ENCODE measurements at regions not wholly inside any gene's neighbourhood (a gene's known extent, or its start where the extent isn't known, plus 50 kb on each side); places are given as distances from the start of the nearest gene placed in this dataset.

DNA sequence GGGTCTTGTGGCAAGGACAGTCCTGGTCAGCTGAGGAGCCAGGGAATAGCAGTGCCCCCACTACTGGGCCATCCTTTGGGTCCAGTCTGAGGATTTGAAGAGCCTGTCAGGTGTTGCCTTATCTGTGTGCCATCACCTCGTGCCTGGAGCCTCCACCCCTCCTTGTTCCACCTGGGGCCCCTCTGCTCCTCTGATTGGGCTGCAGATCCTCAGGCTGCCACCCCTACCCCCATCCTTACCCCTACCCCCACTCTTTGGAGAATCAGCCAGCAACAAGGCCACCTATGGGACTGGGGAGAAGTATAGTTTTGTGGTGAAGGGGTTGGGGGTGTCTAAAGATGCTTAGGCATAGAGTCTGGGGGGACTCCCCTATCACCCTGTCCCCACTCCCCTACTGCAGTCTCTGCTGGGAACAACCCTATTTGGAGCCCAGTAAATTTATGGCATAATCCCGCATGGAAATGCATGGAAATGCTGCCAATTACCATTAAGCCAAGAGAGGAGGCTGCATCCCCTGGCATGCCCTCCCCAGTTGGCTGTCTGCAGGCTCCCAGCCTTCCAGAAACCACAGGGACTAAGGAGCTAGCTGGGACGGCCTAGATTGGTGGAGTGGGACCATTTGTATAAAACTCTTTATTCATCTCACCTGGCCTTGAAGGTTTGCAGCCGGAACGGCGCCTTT is 142.7 kb upstream of the CSF3R start:
- 48 to 58% methylated on average over 5 to 6 of the region's 6 CpGs for WGBS, 2 donors
- Histone ChIP-seq H3K27ac (no peak overlapping the region), H3K4me3 (replicated peaks in 1 of 3) (no peak overlapping the region), H3K9me3 (no peaks in the 10 kb centered on the region), H3K27me3 (no peaks in the 10 kb centered on the region), H3K36me3 (no peaks in the 10 kb centered on the region), H3K4me1 (no peaks in the 10 kb centered on the region)
- TF ChIP-seq, protein P1, sequence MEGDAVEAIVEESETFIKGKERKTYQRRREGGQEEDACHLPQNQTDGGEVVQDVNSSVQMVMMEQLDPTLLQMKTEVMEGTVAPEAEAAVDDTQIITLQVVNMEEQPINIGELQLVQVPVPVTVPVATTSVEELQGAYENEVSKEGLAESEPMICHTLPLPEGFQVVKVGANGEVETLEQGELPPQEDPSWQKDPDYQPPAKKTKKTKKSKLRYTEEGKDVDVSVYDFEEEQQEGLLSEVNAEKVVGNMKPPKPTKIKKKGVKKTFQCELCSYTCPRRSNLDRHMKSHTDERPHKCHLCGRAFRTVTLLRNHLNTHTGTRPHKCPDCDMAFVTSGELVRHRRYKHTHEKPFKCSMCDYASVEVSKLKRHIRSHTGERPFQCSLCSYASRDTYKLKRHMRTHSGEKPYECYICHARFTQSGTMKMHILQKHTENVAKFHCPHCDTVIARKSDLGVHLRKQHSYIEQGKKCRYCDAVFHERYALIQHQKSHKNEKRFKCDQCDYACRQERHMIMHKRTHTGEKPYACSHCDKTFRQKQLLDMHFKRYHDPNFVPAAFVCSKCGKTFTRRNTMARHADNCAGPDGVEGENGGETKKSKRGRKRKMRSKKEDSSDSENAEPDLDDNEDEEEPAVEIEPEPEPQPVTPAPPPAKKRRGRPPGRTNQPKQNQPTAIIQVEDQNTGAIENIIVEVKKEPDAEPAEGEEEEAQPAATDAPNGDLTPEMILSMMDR (IDR thresholded peaks at IDR 0.05): no peak
- no peak for TF ChIP-seq POLR2A (IDR thresholded peaks at IDR 0.05)
- intact Hi-C loops (cut with DNase I): no loop called here
- no peak for DNase-seq

GRCh38 chr1:36624466-36624865 is 141.8 kb upstream of the CSF3R start:
- TF ChIP-seq, protein P1 (IDR thresholded peaks at IDR 0.05): no peak
- TF ChIP-seq POLR2A (IDR thresholded peaks at IDR 0.05): no peak
- no peaks in the 10 kb centered on the region for H3K27me3 ChIP-seq
- intact Hi-C loops (cut with DNase I): no loop called here
- DNase-seq: no peak
- WGBS, 2 donors: 48 to 63% methylated on average over 1 to 2 of the region's 2 CpGs
- H3K4me1 ChIP-seq: no peaks in the 10 kb centered on the region
- no peaks in the 10 kb centered on the region for H3K36me3 ChIP-seq
- no peaks in the 10 kb centered on the region for H3K9me3 ChIP-seq
- H3K27ac ChIP-seq: no peak overlapping the region
- H3K4me3 ChIP-seq (replicated peaks in 1 of 3): no peak overlapping the region

GRCh38 chr1:36622741-36623648 is 140.3 kb upstream of the CSF3R start:
- H3K36me3 ChIP-seq: no peaks in the 10 kb centered on the region
- TF ChIP-seq, protein P1 (IDR thresholded peaks at IDR 0.05): no peak
- no peak for TF ChIP-seq POLR2A (IDR thresholded peaks at IDR 0.05)
- 71 to 75% methylated on average over 10 of the region's 13 CpGs for WGBS, 2 donors
- H3K4me1 ChIP-seq: no peaks in the 10 kb centered on the region
- intact Hi-C loops (cut with DNase I): no loop called here
- H3K27me3 ChIP-seq: no peaks in the 10 kb centered on the region
- no peak for DNase-seq
- no peak overlapping the region for H3K27ac ChIP-seq
- no peaks in the 10 kb centered on the region for H3K9me3 ChIP-seq
- no peak overlapping the region for H3K4me3 ChIP-seq (replicated peaks in 1 of 3)

GRCh38 chr1:36621531-36621930 is 138.8 kb upstream of the CSF3R start:
- TF ChIP-seq POLR2A (IDR thresholded peaks at IDR 0.05): no peak
- TF ChIP-seq, protein P1 (IDR thresholded peaks at IDR 0.05): no peak
- Histone ChIP-seq H3K36me3 (no peaks in the 10 kb centered on the region), H3K27me3 (no peaks in the 10 kb centered on the region), H3K9me3 (no peaks in the 10 kb centered on the region), H3K4me1 (no peaks in the 10 kb centered on the region), H3K4me3 (replicated peaks in 1 of 3) (no peak overlapping the region), H3K27ac (no peak overlapping the region)
- intact Hi-C loops (cut with DNase I): no loop called here
- WGBS, 2 donors: 86 to 100% methylated on average over 2 of the region's 2 CpGs
- no peak for DNase-seq

DNA sequence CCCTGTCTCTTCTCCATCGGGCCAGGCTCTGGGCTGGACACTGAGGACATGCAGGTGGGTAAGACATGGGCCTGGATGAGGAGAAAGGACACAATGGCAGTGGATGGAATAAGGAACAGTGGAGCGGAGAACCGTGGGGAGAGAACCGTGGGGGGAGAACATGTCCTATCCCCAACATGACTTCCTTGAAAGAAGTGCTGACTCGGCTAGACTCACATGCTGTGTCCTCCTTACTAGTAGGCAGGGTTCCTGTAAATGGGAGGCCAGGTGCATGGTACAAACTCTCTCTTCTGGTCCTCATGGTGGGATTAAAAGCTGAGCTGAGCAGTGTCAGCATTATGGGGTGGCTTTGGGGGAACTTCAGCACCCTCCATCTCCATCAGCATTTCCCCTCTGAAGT is 137.4 kb upstream of the CSF3R start:
- H3K27me3 ChIP-seq: no peaks in the 10 kb centered on the region
- no peaks in the 10 kb centered on the region for H3K4me1 ChIP-seq
- H3K4me3 ChIP-seq (replicated peaks in 1 of 3): no peak overlapping the region
- DNase-seq: no peak
- 83% methylated on average over 5 of the region's 5 CpGs for WGBS, 2 donors
- intact Hi-C loops (cut with DNase I): no loop called here
- no peak overlapping the region for H3K27ac ChIP-seq
- TF ChIP-seq, protein P1 (IDR thresholded peaks at IDR 0.05): no peak
- no peak for TF ChIP-seq POLR2A (IDR thresholded peaks at IDR 0.05)
- H3K9me3 ChIP-seq: no peaks in the 10 kb centered on the region
- H3K36me3 ChIP-seq: no peaks in the 10 kb centered on the region
